ENCODE measurements at regions not wholly inside any gene's neighbourhood (a gene's known extent, or its start where the extent isn't known, plus 50 kb on each side); places are given as distances from the start of the nearest gene placed in this dataset.

DNA sequence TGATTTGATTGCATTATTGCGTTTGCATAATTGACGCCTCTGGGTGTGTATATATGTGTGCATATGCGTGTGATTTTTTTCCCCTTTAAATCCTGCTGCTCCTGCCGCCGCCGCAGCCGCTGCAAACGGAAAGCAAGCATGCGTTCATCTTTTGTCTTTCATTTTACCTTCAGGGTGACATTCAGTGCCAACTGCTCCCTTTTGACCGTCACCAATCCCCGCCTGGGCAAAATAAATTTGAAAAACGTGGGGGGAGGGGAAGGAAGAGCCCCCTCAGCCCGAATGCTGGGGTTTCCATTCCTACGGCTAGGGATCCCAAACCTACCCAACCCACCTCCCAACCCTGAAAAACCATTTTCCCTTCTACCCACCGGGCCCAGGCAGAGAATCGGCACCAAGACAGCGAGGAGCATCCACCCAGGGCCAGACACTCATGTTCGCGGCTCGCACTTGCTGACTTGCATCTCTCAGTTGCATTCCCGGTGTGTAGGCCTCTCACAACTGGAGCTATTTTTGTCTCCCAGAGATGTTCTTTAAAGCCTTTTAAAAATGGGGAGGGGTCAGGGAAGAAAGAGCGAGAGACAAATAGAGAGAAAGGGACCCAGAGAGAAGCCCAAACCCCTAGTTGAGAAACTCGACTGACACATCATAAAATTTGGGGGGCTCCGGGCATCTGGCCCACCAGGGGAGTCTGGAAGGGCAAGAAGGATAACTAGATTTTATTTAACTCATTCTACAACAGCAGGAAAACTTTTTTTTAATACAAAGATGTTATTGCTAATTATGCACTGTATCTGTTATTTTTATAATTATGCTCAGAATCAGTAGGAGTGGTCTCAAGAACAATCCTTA, 367.1 kb upstream of the ESRRG start:
- DNase-seq (ENCODE audit: low read depth in 2 of 2), result no peak

GRCh38 chr1:217089361-217090014, 366.3 kb upstream of the ESRRG start:
- no peak for DNase-seq (ENCODE audit: low read depth in 2 of 2)

GRCh38 chr1:217088521-217089284, 365.5 kb upstream of the ESRRG start:
- DNase-seq (ENCODE audit: low read depth in 2 of 2), result no peak

- no peak for DNase-seq (ENCODE audit: low read depth in 2 of 2)
Observed at GRCh38 chr1:217088011-217088410, 364.8 kb upstream of the ESRRG start.

DNA sequence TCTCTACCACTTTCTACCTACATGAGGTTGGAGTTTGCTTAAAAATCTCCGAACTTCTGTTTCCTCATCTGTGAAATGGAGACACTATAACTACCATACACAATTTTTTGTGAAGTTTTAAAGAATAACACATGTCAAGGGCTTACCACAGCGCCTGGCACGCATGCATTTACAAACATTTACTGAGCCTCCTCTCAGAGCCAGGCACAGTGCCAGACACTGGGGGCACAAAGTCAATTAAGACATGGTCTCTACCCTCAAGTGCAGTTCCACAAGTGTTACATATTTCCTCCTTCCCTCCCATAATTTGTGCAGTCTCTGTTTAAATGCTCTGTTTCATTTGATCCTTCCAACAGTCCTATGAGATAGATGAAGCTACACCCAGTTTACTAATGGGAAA, 356.4 kb upstream of the ESRRG start:
- DNase-seq (ENCODE audit: low read depth in 2 of 2), result no peak

GRCh38 chr1:217078959-217079358, 355.7 kb upstream of the ESRRG start:
- no peak for DNase-seq (ENCODE audit: low read depth in 2 of 2)

- no peak for DNase-seq (ENCODE audit: low read depth in 2 of 2)
Observed at GRCh38 chr1:217078078-217078690, 355.0 kb upstream of the ESRRG start.

- DNase-seq (ENCODE audit: low read depth in 2 of 2), result no peak
Observed at GRCh38 chr1:217077426-217077825, 354.2 kb upstream of the ESRRG start.

DNA sequence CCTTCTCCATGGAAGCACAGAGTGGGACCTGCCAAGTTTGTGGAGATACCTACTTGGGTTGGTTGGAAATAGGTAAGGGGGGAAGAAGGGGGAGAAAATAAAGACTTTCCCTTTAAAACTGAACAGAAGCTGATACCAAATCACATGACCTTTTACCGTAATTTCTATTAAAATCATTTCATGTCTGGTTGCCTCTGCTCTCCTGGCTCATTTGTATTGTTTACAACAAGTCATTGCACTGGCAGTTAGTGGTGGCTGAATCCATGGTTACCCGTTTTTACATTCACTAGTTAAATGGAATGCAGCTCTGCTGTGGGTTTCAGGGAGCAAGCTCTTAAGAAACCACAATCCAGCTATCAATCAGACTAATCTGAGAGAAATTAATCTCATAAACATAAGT, 353.7 kb upstream of the ESRRG start:
- no peak for DNase-seq (ENCODE audit: low read depth in 2 of 2)

DNA sequence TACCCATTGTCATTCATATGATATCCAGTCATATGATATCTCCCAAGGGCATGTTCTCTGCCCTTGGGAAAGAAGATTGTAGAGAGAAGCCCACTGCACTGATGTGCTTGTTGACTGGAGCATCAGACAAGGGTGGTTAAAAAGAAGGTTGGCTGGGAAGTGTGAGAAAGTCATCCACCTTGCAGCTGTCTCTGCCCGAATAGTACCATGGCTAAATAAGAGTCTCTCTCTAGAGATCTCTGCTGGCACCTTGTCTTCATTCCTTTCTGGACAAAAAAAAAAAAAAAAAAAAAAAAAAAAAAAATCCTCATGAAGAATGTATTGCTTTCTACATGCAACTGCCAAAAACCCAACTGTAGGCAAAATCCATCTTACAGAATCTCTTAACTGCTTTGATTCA, 349.7 kb upstream of the ESRRG start:
- DNase-seq (ENCODE audit: low read depth in 2 of 2), result no peak

DNA sequence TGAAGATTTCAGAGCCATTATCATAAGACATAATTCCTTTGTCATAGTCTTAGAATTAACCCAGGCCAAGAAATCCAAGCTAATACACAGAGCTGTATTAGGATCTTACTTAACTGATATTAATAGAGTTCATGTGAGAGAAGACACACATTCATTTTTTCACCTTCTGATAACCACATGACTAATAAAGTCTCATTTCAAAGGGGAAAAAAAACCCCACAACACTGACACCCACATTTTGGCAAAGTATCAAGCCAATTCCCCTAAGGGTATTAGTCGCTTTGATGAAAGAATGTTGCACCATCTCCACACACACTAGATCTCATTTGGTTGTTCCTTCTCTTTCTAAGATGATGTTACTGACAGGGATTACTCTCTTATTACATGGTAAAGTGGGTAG, 344.4 kb upstream of the ESRRG start:
- DNase-seq (ENCODE audit: low read depth in 2 of 2), result no peak

- DNase-seq (ENCODE audit: low read depth in 2 of 2), result no peak
Observed at GRCh38 chr1:217066794-217067193, 343.6 kb upstream of the ESRRG start.

GRCh38 chr1:217063172-217063908, 340.1 kb upstream of the ESRRG start:
- DNase-seq (ENCODE audit: low read depth in 2 of 2), result no peak

GRCh38 chr1:217062586-217062985, 339.4 kb upstream of the ESRRG start:
- DNase-seq (ENCODE audit: low read depth in 2 of 2), result no peak

DNA sequence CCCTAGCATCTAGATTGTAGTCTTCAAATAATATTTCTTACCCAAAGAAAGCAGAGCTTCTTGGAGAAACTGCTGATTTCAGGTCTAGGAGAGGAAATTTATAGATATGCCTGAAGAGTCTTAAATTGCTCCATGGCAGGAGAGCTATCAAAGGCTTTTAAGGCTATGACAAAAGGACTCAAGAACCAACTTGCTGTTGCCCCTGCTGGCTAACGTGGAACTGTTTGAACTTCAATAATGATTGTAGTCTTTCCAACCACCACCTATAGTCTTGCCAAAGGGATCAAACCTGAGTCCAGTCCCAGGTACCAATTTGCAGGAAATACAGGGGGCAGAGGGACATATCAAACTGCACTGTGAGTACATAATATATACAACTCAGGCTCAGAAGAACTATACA, 336.2 kb upstream of the ESRRG start:
- no peak for DNase-seq (ENCODE audit: low read depth in 2 of 2)

DNA sequence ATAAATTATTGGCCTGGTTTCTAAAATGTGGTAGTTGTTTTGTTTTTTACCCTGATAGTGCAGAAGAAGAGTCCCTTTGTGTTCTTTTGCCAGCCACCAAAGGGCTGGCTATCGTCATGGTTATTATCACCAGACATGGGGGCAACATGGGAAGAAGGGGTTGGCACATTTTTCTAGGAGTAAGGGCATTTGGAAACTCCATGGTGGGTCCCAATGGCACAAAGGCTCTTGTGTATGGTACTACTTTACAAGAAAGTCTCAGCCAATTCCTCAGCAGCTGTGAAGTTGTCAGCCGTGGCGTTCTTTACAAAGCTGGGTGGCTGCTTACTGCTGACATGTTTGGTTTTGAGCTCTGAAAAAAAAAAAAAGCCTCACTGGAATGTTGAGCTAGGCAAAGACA, 330.4 kb upstream of the ESRRG start:
- no peak for DNase-seq (ENCODE audit: low read depth in 2 of 2)

- no peak for DNase-seq (ENCODE audit: low read depth in 2 of 2)
Observed at GRCh38 chr1:217052626-217053025, 329.4 kb upstream of the ESRRG start.

DNA sequence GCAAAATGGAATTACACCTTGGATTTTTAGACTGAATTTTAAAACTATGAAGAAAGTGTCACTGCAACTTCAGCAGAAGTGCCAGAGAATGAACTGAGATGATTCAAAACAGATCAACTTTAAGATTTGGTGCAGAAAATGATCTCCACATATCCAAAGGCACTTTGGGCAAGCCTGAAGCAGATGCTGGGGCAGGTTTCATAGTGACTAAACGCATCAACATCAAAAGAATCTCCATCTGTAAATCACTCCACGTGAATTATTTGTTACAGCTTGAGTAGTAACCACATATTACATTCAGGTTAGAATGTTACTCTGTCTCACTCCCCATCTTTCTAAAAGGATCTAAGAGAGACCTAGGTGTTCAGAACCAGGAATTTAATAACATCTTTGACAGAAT, 329.0 kb upstream of the ESRRG start:
- no peak for DNase-seq (ENCODE audit: low read depth in 2 of 2)

DNA sequence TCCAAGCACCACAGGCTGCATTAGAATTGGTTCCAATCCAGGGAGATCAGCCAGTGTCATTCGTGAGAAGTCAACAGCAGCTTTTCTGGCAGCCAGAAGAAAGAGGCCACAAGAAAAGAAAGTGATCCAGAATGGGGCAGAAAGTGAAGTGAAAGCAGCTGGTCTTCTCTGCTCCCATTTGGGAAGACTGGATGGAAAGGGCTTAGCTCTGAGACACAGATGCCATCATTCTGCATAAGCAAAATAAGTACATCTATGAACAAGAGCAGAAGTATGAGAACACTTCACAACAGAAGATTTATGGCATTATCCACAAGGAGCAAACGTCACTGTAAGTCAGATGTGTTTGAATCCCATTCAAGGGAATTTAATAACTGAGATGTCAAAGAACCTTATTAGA, 326.5 kb upstream of the ESRRG start:
- DNase-seq (ENCODE audit: low read depth in 2 of 2), result no peak

GRCh38 chr1:217049081-217049480, 325.9 kb upstream of the ESRRG start:
- DNase-seq (ENCODE audit: low read depth in 2 of 2), result no peak

DNA sequence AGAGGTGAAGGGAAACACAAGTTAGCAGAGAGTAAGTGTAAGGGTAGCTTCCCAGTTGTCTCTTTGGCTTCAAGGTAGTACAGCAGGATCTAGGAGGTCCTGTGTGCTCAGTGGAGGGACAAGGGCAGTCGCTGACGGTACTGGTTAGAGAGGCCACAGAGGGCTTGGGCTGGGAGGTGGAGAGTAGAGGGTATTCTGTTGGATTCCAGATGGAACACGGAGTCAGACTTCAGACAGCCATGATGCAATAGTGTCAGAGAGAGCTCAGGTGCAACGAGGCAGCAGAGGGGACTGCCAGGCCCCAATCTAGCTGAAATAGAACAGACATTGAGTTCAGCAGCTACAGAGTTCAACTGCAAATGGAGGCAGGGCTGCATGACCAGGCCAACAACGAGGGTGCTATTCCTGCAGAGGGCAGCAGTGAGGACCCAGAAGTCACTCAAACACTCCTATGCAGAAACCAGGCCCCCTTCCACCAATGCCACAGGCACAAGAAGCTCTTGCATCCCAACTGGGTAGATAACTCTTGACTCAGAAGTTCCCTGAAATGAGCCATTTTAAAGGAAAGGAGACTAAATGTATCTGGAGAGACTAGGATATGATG, 325.0 kb upstream of the ESRRG start:
- no peak for DNase-seq (ENCODE audit: low read depth in 2 of 2)

Data from dermis microvascular lymphatic vessel endothelial cell (primary cell).